ENCODE measurements at regions not wholly inside any gene's neighbourhood (a gene's known extent, or its start where the extent isn't known, plus 50 kb on each side); places are given as distances from the start of the nearest gene placed in this dataset.

- dilution Hi-C loops (cut with MboI; ENCODE audit: extremely low pct_ligation_motif_present, low sequenced_read_pairs): no loop called here
- TF ChIP-seq GATA2 (IDR thresholded peaks at IDR 0.05; ENCODE audit: insufficient read depth, insufficient read length, low read depth, low read length) (no peak), POLR2AphosphoS5 (IDR thresholded peaks at IDR 0.05; ENCODE audit: insufficient read depth, low read depth, low read length) (no peak), EZH2 (IDR thresholded peaks at IDR 0.05; ENCODE audit: borderline replicate concordance, low read depth, low read length, severe bottlenecking) (no peak), MYC (IDR thresholded peaks at IDR 0.05; ENCODE audit: low read depth, low read length) (no peak)
Observed at GRCh38 chr15:79527821-79528220, 95.7 kb downstream of the MINAR1 start.

GRCh38 chr15:79529157-79529785, 97.1 kb downstream of the MINAR1 start:
- intact Hi-C loops (cut with micrococcal nuclease) (no loop called here), dilution Hi-C loops (cut with MboI; ENCODE audit: extremely low pct_ligation_motif_present, low sequenced_read_pairs) (no loop called here)
- no peak overlapping the region for H3K27ac ChIP-seq (ENCODE audit: insufficient read depth, low read depth, low read length)
- H3K9me1 ChIP-seq (replicated peaks; ENCODE audit: control insufficient read depth, extremely low read depth, insufficient read depth, low read length): no peaks in the 10 kb centered on the region
- no peak overlapping the region for H3K4me2 ChIP-seq (ENCODE audit: insufficient read depth, low read length)
- H2AFZ ChIP-seq (ENCODE audit: low read depth, low read length): no peak overlapping the region
- H3K27me3 ChIP-seq (ENCODE audit: control insufficient read depth in 2 of 2, insufficient read depth in 2 of 2, low read length in 2 of 2): no peaks in the 10 kb centered on the region
- no peaks in the 10 kb centered on the region for H3K4me1 ChIP-seq (ENCODE audit: control insufficient read depth, extremely low read depth, insufficient read depth, low read length)
- DNase-seq (ENCODE audit: low read depth, low spot score): no peak
- H4K20me1 ChIP-seq (replicated peaks; ENCODE audit: control insufficient read depth, extremely low read depth, insufficient read depth, low read length): no peaks in the 10 kb centered on the region
- no TSS peak for BruUV-seq (replicated peaks)
- no peaks in the 10 kb centered on the region for H3K79me2 ChIP-seq (ENCODE audit: control insufficient read depth, insufficient read depth, low read length)
- H3K36me3 ChIP-seq (ENCODE audit: control insufficient read depth in 2 of 2, extremely low read depth in 1 of 2, insufficient read depth in 2 of 2, low read length in 2 of 2): no peaks in the 10 kb centered on the region
- H3K4me3 ChIP-seq (replicated peaks in 1 of 3; ENCODE audit: insufficient read depth in 1 of 3, low read depth in 1 of 3, low read length in 3 of 3): no peak overlapping the region
- ChIA-PET POLR2A (no interaction called here), CTCF (no interaction called here)
- H3K9ac ChIP-seq (replicated peaks; ENCODE audit: extremely low read depth, insufficient read depth, low read length): no peak overlapping the region
- no peak for FAIRE-seq
- no peak for TF ChIP-seq FOS (IDR thresholded peaks at IDR 0.05; ENCODE audit: borderline replicate concordance, insufficient read depth, low read length)
- no peak for TF ChIP-seq GATA2 (IDR thresholded peaks at IDR 0.05; ENCODE audit: insufficient read depth, insufficient read length, low read depth, low read length)
- no peak for TF ChIP-seq POLR2AphosphoS5 (IDR thresholded peaks at IDR 0.05; ENCODE audit: insufficient read depth, low read depth, low read length)
- no peak for TF ChIP-seq POLR2A (IDR thresholded peaks at IDR 0.05; ENCODE audit: low read depth, low read length)
- no peak for TF ChIP-seq MYC (IDR thresholded peaks at IDR 0.05; ENCODE audit: low read depth, low read length)
- no peak for TF ChIP-seq JUN (IDR thresholded peaks at IDR 0.05; ENCODE audit: borderline replicate concordance, insufficient read depth, insufficient read length, low read depth)
- no peak for TF ChIP-seq EZH2 (IDR thresholded peaks at IDR 0.05; ENCODE audit: borderline replicate concordance, low read depth, low read length, severe bottlenecking)
- TF ChIP-seq CTCF (IDR thresholded peaks at IDR 0.05; ENCODE audit: extremely low read depth in 1 of 2, insufficient read depth in 1 of 2, low read depth in 1 of 2, low read length in 2 of 2): no peak
- no peak for TF ChIP-seq MAX (IDR thresholded peaks at IDR 0.05; ENCODE audit: insufficient read depth, insufficient read length)
- no peaks in the 10 kb centered on the region for H3K9me3 ChIP-seq (replicated peaks; ENCODE audit: control insufficient read depth, insufficient read depth, low read length)

More at GRCh38 chr15:79527821-79528220, 95.7 kb downstream of the MINAR1 start:
- intact Hi-C loops (cut with micrococcal nuclease): no loop called here
- ChIA-PET CTCF (no interaction called here), POLR2A (no interaction called here)
- H3K27me3 ChIP-seq (ENCODE audit: control insufficient read depth in 2 of 2, insufficient read depth in 2 of 2, low read length in 2 of 2): no peaks in the 10 kb centered on the region
- no peak overlapping the region for H3K4me2 ChIP-seq (ENCODE audit: insufficient read depth, low read length)
- no TSS peak for BruUV-seq (replicated peaks)
- no peaks in the 10 kb centered on the region for H3K79me2 ChIP-seq (ENCODE audit: control insufficient read depth, insufficient read depth, low read length)
- FAIRE-seq (no peak), DNase-seq (ENCODE audit: low read depth, low spot score) (no peak)
- no peak overlapping the region for H3K27ac ChIP-seq (ENCODE audit: insufficient read depth, low read depth, low read length)
- H4K20me1 ChIP-seq (replicated peaks; ENCODE audit: control insufficient read depth, extremely low read depth, insufficient read depth, low read length): no peaks in the 10 kb centered on the region
- H3K9me3 ChIP-seq (replicated peaks; ENCODE audit: control insufficient read depth, insufficient read depth, low read length): no peaks in the 10 kb centered on the region
- H3K9me1 ChIP-seq (replicated peaks; ENCODE audit: control insufficient read depth, extremely low read depth, insufficient read depth, low read length): no peaks in the 10 kb centered on the region
- H3K4me3 ChIP-seq (replicated peaks in 1 of 3; ENCODE audit: insufficient read depth in 1 of 3, low read depth in 1 of 3, low read length in 3 of 3): no peak overlapping the region
- no peaks in the 10 kb centered on the region for H3K4me1 ChIP-seq (ENCODE audit: control insufficient read depth, extremely low read depth, insufficient read depth, low read length)
- H3K9ac ChIP-seq (replicated peaks; ENCODE audit: extremely low read depth, insufficient read depth, low read length): no peak overlapping the region
- H3K36me3 ChIP-seq (ENCODE audit: control insufficient read depth in 2 of 2, extremely low read depth in 1 of 2, insufficient read depth in 2 of 2, low read length in 2 of 2): no peaks in the 10 kb centered on the region
- no peak overlapping the region for H2AFZ ChIP-seq (ENCODE audit: low read depth, low read length)

Data from endothelial cell of umbilical vein (primary cell).